Fibroblast of villous mesenchyme (primary cell): ENCODE measurements at regions not wholly inside any gene's neighbourhood (a gene's known extent, or its start where the extent isn't known, plus 50 kb on each side); places are given as distances from the start of the nearest gene placed in this dataset.

Experiments
- DNase-seq: peaks from one replicate; pipeline ENCODE4 v3.0.0-alpha.2; 2010; ENCODE audit warnings: low read depth
- H3K4me3 ChIP-seq: 2 replicates; pipeline ENCODE4 v1.5.1; 2011; ENCODE audit warnings: low read depth, mild to moderate bottlenecking, low read length
- TF ChIP-seq, protein P1 (sequence below): IDR thresholded peaks from 2 replicates; pipeline ENCODE4 v1.5.1; 2012; ENCODE audit warnings: low read depth, mild to moderate bottlenecking, low read length; ENCODE audit not compliant: insufficient read depth

DNA sequence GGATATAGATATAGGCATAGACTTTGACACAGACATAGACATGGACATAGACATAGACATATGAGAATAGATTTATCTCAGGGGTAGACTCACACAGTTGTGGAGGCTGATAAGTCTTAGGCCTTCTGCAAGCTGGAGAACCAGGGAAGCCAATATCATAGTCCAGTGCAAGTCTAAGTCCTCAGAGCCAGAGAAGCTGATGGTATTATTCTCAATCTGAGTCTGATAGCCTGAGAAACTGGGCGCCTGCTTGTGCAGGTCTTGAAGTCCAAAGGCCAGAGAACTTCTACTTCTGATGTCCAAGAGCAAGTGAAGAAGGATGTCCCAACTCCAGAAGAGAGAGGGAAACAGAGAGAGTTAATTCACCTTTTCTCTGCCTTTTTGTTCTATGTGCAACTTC is 476.5 kb downstream of the SLC6A15 start:
- no peak overlapping the region for H3K4me3 ChIP-seq
- TF ChIP-seq, protein P1, sequence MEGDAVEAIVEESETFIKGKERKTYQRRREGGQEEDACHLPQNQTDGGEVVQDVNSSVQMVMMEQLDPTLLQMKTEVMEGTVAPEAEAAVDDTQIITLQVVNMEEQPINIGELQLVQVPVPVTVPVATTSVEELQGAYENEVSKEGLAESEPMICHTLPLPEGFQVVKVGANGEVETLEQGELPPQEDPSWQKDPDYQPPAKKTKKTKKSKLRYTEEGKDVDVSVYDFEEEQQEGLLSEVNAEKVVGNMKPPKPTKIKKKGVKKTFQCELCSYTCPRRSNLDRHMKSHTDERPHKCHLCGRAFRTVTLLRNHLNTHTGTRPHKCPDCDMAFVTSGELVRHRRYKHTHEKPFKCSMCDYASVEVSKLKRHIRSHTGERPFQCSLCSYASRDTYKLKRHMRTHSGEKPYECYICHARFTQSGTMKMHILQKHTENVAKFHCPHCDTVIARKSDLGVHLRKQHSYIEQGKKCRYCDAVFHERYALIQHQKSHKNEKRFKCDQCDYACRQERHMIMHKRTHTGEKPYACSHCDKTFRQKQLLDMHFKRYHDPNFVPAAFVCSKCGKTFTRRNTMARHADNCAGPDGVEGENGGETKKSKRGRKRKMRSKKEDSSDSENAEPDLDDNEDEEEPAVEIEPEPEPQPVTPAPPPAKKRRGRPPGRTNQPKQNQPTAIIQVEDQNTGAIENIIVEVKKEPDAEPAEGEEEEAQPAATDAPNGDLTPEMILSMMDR: no peak
- no peak for DNase-seq

DNA sequence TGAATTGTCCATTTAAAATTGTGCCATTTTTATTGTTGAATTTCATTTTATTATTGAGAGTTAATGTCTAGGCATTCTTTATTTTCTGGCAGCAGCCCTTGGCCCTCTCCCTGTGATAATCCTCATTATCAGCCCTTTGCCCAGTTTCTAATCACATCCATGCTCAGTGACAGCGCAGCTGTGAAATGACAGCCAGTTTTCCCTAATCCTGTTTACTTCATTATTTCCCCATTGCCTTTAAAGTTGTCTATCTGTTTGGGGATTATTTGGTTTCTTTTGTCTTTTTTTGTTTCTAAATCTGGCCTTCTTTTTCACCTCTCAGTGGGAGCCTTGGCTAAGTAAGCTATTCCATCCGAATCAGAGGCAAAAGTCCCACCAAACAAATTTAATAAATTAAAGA is 476.9 kb downstream of the SLC6A15 start:
- H3K4me3 ChIP-seq: no peak overlapping the region
- no peak for DNase-seq
- TF ChIP-seq, protein P1: no peak

DNA sequence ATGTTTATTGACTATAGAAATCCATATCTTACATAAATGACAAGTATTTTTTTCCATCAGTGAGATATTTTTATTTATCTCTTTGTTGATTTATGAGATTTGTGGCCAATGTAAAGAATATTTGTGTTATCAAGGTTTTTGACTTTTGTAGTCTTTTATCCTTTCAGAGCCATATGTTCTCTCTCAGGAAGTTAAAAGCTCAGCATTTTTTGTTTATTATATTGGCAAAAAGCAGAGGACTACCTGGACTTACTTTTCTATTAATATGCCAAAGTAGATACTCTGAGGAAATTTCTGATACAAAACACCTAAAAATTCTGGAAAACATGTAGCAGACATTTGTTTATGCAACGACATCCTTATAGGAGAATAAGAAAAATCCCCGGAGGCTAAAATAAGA is 490.3 kb downstream of the SLC6A15 start:
- TF ChIP-seq, protein P1: no peak

DNA sequence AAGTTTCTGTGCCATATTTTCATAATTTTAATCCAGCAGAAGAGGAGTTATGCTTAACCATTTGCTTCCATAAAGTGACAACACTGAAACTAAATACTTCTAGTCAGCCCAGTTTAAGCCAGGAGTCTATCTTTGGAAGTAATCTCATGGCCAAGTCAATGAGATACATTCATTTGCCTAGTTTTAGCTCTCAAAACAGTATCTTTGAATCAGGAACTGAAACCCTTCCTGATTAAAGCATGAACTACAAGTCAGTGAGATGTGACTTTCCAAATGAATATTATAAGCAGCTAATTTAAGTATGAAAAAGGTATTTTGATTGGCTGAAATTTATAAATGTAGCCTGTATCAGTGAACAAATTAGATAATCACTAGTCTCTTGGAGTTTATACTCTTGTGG is 491.5 kb downstream of the SLC6A15 start:
- TF ChIP-seq, protein P1: no peak
- no peak for DNase-seq
- no peak overlapping the region for H3K4me3 ChIP-seq

More for the DNA sequence above, 490.3 kb downstream of the SLC6A15 start:
- DNase-seq: no peak
- H3K4me3 ChIP-seq: no peak overlapping the region

DNA sequence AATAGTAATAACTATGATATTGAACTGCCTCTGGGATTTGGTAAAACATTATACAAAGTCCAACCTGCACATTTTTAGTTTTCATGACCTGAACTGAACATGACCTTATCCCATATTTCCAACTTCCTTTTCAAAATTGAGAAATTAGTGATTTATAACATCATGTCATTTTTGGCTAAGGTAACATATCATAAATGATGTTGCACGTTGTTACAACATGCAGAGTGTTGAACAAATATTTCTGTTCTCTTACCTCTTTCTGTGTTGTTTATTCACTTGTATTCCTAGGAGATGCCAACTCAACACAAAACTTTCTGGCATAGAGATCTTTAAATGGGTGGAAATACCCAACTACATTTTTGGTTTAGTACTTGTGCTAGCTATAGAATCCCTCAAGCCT is 496.0 kb downstream of the SLC6A15 start:
- TF ChIP-seq, protein P1: no peak
- no peak overlapping the region for H3K4me3 ChIP-seq
- no peak for DNase-seq

DNA sequence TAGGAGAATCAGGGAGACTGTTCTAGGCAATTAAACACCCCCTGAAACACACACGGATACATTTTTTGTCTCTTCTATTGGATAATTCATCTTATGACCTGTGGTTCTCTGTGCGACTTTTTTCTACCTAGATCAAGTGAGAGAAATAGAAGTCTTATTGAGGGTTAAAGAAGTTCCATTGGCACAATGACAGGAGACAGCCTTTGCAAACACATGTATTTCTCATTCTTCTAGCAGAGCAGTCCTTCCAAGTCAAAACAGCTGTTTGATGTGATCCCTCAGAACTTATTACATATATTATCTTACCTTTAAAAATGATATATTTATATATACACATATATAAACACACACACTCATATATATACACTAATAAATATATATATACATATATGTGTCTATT is 496.7 kb downstream of the SLC6A15 start:
- TF ChIP-seq, protein P1: no peak
- no peak for DNase-seq
- no peak overlapping the region for H3K4me3 ChIP-seq

DNA sequence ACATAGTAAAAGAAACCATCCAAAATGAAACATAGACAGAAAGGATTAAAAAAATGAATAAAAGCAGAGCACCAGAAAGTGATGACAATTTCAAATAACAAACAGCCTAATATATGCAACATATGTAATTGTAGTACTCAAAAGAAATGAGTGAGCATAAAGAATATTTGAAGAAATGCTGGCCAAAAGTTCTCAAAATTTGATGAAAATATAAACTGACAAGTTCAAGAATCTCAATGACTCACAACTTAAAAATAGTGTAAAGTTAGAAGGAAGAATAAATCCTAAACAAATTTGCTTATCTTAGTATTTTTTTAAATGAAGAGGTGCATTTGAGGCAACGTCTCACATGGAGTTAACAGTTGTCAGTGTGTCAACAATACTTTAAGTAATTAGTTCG is 498.9 kb downstream of the SLC6A15 start:
- H3K4me3 ChIP-seq: no peak overlapping the region
- TF ChIP-seq, protein P1: no peak
- no peak for DNase-seq
